CD4-positive, alpha-beta T cell treated with Interleukin-10 for 1 hour (primary cell): ENCODE measurements at regions not wholly inside any gene's neighbourhood (a gene's known extent, or its start where the extent isn't known, plus 50 kb on each side); places are given as distances from the start of the nearest gene placed in this dataset.

Experiments used
- DNase-seq: peaks from one replicate; pipeline ENCODE4 v3.0.0-alpha.2; 2020

GRCh38 chr2:181771356-181771755 is 91.0 kb upstream of the NEUROD1 start:
- DNase-seq: no peak

DNA sequence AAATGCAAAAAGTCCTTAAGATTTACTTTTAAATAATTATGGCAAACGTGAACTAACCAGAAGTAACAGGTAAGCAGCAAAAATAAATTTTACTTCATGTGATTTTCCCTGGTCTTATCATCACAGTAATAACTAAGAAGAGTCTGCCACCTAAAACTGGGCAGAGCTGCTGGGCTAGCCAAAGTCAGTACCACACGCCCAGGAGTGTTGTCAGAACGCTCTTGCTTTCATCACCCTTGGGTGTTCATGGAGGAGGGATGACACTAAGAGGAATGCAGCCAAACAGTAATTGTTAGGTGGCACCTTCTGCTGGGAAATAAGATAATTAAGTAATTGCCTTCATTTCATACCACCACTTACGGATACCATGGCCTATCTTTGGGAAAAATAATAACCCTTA is 92.0 kb upstream of the NEUROD1 start:
- DNase-seq: no peak

GRCh38 chr2:181772777-181773176 is 92.5 kb upstream of the NEUROD1 start:
- DNase-seq: no peak

DNA sequence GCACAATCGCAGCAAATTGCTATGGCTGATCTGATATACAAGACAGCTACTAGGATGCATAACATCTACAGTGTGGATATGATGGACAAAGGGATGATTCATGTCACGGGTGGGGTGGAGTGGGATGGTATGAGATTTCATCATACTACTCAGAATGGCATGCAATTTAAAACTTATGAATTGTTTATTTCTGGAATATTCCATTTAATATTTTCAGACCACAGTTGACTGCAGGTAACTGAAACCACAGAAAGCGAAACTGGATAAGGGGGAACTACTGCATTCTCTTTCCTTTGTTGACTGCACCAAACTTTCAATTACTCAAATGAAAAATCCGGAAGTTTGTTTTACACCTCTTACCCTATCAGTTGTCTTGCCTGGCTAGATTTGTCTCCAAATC is 94.4 kb upstream of the NEUROD1 start:
- no peak for DNase-seq

DNA sequence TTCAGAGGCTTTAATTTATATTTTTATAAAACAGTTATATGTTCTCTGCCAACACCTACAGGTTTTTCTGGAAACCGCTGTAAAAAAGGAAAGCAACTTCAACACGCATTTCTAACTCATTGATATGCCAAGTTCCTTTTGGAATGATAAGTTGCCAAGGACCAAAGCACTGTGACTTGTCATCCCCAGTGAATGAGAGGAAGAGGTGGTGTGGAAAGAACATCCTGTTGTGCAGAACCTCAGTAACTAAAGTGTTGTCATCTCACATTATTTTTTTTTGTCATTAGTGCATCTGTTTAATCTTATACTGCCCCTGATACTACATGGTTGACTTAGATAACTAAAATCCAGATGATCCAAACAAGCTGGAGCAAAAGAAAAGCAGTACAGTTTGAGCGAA is 96.0 kb upstream of the NEUROD1 start:
- DNase-seq: no peak

GRCh38 chr2:181777734-181778133 is 97.4 kb upstream of the NEUROD1 start:
- DNase-seq: no peak

DNA sequence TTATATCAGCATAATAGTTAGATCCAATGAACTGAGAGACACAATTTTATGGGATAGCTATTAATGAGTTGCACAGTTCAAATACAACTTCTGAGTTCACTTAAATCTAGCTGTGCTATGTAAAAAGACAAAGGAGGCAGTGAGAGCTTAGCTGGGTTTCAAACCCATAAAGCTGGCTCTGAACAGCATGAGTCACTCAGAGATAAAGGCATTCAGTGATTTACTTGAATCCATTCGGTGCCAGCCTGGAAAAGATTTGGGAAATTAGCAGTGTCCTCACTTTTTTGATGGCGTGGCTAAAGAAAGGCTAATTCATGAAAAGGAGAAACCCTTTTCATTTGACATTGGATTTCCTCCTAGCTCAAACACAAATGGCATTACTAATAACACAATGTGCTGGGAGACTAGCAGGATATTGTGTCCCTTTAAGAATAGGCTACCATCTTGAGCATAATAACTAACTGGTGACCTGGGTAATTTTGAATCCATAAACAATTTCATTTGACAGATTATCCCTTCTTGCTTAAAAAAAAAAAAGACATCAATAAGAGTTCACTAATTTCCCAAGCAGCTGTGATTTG is 98.4 kb upstream of the NEUROD1 start:
- no peak for DNase-seq

DNA sequence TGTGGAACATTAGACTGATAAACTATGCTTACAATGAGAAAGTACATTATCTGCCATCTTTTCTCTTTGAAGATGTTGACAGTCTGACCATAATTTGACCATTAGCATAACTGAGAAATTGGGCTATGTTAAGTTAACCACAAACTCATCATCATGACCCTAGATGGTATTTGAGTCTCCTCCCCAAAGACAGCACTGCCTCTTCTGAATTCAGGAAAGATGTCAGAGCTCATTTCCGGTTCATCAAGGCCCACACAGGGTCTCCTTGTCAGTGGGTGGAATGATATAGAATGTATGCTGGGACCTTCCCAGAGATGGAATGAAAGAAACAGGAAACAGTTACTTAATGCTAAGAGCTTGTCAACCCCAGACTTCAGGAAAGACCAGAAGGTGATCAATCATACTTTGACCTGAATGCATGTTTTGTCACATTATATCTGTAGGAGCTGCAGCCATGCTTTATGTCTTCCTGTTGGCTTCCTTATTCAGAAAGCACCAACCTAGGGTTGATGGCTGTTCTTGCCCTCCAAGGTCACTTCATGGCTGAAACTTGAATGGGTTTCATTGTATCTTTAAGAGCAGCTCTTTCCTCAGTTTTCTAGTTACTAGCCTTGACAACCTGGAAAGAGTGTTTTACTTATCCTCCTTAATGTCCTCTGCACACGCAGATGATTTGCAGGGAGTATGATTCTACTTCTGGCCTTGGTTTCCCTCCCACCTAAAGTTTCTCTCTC is 99.1 kb upstream of the NEUROD1 start:
- no peak for DNase-seq

DNA sequence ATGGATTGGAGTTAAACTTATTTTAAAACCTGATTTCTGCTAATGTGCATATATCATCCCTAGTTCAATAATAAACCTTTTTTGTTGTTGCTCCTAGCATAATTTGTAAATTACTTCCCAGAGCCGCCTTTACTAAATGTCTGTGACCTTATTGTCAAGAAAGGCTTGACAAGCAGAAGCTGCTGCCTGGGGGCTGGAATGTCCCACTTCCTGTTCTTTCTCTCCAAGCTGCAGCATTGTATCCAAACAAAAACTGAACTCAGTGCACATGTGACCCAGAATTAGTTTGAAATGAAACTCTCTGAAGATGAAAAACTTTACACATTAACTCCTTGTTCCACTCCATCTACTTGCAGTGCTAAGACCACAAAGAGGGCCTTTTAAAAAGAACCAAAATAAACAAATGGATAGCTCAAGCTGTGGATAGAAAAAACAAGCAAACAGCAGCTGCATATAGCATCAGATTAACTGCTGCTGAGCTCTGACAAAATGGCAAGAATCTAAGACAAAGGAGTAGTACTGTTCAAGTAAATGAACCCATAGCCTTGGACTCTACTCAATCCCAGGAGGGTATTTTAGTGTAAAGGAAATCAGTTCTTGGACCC is 99.8 kb upstream of the NEUROD1 start:
- no peak for DNase-seq

- DNase-seq: no peak
These were observed 100.3 kb upstream of the NEUROD1 start for GRCh38 chr2:181780657-181781056.

- no peak for DNase-seq
These were observed 100.9 kb upstream of the NEUROD1 start for GRCh38 chr2:181781078-181781786.

GRCh38 chr2:181782660-181783059 is 102.3 kb upstream of the NEUROD1 start:
- no peak for DNase-seq

DNA sequence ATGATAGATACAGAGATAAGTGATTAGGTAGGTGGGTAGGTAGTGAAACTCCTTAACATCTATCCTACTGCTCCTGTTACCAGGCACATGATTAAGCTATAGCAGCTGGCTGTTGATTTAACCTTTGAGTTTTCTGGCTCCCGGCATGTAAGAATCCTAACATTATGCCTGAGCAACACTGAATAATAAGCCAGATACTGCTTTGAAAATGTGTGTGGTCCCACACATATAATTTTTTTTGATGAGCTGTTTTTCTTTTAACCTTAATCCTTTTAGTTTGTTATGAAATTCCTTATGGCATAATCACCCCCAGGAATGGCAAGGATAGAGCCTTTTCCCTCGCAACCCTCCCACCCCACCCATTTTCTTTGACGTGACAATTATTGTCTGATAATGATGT is 104.2 kb upstream of the NEUROD1 start:
- no peak for DNase-seq

DNA sequence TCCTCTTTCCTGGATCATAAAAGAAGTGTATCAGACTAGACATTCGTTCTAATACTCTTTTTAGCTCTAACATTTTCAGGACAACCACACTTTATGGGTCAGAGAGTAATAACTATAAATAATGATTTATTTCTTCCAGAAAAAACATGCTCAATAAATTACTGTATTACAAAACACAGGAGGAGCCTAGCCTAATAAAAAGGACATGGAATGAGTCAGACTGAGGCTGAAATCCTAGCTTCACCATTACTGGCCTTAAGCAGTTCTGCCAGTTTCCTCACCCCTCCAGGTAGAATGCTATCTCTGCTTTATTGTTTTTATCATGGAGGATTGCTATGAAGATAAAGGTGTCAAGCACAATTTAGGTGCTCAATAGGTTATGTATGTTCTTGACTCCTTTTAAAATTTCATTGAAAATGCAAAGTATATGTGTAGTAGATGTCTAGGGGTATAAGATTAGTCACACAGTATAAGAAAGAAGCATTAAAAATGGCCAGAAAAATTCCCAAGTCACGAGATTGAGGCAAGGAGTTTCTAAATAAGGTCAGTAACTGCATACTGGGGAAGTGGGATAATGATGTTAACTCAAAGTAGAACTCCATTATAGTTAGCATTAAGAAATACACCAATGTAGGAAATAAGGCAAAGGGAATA is 105.5 kb upstream of the NEUROD1 start:
- DNase-seq: no peak

DNA sequence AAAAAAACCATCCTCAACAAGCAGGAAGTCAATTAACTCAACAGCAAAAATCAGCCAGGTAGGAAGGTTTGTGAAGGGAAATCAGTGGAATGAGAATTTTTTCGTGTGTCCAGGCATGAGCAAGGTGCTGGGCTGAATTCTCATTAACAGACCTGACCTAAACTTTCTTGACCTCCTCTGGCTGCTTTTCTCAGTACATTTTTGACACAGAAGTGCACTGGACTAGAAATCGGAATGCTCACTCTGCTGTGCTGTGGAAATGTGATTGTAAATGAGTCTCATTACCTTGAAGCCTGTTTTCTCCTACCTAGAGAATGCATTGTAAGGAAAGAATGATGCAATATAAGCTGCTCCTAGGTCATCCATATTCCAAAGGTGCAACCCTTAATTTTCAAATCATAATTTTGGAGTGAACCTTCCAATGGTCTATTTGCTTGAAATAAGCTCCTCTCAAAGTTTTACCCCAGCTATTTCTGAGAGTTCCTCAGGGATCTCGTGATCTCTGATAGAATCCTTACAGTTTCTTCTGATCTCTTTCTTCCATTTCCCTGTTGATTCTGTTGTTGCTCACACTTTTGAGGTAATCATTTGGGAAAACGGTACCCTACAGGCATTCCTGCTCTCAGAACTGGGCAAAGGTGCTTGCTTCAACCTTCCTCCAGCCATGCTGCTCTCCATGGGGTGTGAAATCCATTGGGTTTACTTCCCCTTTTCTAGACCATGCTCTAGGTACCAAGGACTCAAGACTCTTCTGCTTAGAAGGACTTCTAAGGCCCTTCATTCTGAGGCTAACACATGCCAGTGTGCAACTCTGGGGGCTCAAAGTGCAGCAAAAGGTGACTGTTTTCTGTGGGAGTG is 104.9 kb upstream of the ITPRID2 start:
- DNase-seq: no peak

DNA sequence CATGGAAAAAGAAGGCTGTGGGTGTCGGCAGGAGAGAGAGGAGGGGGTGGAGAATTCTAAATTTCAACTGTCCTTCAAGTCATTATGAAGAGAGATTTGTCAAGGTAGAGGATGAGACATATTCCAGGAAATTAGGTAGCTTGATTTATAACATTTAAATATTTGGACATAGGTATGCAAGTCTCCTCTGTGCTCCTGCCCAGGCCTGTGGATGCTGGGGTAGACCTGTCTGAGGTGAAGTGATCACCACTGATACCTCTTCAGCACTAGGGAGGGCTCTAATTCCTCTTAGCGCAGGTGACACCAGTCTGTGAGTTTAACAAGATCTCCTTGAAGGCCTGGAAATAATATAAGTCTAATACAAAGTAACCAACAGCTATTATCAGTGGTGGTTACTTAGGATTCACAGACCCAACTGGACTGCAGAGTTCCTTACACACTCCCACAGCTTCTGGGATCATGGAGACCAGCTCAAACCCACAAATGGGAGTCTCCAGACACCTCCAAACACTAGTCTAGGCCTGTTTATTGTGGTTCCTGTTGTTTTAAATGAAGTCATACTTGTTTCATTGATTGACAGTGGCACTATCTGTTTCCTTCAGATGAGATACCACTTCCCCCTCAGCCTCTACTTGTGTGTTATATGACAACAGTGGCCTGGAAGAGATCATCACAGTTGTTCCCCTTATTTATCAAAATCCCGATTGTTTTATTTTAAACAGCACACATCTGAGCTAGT is 104.1 kb upstream of the ITPRID2 start:
- DNase-seq: no peak

DNA sequence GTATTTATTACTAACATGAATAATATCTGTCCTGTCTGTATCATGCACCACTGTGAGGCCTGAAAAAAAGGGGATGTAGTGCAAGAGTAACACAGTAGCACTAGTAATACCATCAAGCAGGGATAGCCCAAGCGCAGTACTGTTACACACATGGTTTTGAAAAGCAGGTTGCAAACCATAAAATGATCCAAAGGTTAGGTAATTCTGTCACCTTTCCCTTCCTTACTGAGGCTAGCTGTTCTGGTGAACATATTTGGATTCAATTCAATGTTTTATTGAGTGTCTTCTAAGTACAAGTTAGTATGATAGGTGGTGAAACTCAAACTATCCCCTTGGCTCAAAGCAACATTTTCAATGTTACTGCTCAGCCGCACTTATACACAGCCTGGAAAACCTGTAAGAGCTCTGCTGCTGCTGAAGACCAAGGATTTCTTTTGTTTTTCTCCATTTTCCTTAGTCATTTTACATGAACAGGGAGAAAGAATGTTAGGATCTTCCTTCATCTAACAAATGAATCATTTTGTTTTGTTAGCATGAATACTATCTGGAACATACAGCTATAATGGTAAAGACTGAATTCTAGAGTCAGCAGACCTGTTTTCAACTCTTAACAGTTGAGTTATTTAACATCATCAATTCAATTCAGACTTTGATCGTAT is 102.5 kb upstream of the ITPRID2 start:
- DNase-seq: no peak

DNA sequence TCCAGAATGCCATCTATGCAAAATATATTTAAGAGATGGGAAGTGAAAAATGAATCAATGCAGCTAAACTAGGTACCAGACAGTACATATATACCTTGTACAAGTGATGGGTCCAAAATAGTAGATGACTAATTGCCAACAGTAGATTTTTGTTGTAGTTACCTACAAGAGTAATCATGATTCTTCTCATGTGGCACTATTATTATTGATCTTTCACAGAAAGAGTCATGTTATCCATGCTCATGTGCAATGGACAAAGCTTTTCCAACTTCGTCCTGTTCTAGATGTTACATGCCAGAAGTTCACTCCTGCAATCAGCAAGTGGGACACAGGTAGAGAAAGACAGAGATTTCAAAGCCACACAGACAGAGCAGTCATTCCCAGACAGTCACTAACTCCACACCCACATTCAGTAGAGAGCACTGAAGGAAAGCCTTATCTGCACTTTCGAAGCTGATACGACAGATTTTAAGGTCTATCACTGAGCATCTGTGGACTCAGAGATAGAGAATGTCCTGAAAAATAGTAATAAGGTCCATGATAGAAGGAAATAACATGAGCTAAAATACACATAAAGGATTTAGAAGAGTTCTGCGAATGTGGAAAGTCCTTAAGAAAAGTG is 101.6 kb upstream of the ITPRID2 start:
- DNase-seq: no peak

DNA sequence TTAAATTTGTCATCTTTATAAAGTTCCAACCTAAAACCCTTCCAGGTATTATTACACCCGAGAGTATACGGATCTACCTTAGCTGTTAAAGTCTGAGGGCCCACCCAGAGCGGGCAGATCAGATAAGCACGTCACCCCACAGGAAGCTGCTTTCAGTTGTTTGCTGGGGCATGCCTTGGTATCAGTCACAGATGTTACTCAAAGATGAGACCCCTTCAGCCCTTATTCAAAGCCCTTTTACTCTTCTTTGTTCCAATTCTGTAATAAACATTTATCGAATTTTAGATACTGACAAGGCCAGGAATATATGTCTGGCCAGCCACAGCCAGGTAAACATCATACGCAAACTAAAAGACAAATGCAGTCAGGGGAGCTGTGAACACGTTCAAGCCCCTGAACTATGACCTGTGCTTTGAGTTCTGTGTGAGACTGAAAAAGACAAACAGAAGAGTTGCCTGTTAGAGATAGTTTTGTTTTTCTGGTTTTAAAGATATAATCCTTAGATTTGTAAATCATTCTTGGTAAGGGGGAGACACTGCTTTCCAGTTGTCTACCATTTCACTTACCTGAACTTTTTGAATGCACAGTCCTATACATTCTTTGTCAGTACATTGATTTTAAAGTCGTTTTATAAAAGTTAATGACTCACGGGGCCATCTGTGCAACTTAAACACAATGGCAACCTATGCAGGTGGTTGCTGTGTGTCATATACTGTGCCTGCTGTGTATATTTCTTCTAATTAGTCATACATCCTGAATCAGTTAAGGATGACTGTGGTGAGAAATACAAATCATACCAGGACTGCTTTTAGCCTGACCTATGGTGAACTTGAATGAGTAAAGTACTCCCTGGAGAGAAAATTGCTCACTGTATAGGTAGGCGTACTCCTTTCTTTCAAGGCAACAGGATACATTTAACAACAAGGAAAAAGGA is 100.5 kb upstream of the ITPRID2 start:
- DNase-seq: peak; percentile 15
